PFSK-1 (cell line): ENCODE measurements at regions not wholly inside any gene's neighbourhood (a gene's known extent, or its start where the extent isn't known, plus 50 kb on each side); places are given as distances from the start of the nearest gene placed in this dataset.

Source experiments
- FOXP2 ChIP-seq: optimal IDR thresholded peaks from 2 replicates; pipeline ENCODE3; 2011; ENCODE audit warnings: borderline replicate concordance, control low read depth, inconsistent platforms; ENCODE audit not compliant: insufficient read depth; ENCODE audit errors: extremely low read length, extremely low read depth
- POLR2AphosphoS5 ChIP-seq: IDR thresholded peaks from 2 replicates; pipeline ENCODE4 v1.6.1; 2012; ENCODE audit warnings: low read depth, mild to moderate bottlenecking, control low read depth, low read length, moderate library complexity
- REST ChIP-seq, 2 experiments: IDR thresholded peaks; 2 replicates each; pipeline versions ENCODE4 v1.6.1 to v1.8.0; 2011 to 2012; ENCODE audit warnings: low read depth in 2 of 2, low read length in 2 of 2, control low read depth in 1 of 2, inconsistent platforms in 1 of 2, mild to moderate bottlenecking in 1 of 2, moderate library complexity in 1 of 2; ENCODE audit not compliant: insufficient read depth in 1 of 2
- SIN3A ChIP-seq: IDR thresholded peaks from 2 replicates; pipeline ENCODE4 v1.6.1; 2012; ENCODE audit warnings: mild to moderate bottlenecking, low read length, moderate library complexity, borderline replicate concordance; ENCODE audit not compliant: insufficient read depth
- TAF1 ChIP-seq: IDR thresholded peaks from 2 replicates; pipeline ENCODE4 v1.6.1; 2012; ENCODE audit warnings: low read length, control low read depth, borderline replicate concordance; ENCODE audit not compliant: insufficient read depth

- TF ChIP-seq REST (IDR thresholded peaks at IDR 0.05; ENCODE audit: insufficient read depth in 1 of 2, low read depth in 2 of 2, low read length in 2 of 2), result no peak
- no peak for TF ChIP-seq TAF1
- TF ChIP-seq FOXP2, result no peak
- no peak for TF ChIP-seq POLR2AphosphoS5
Measured at GRCh38 chr14:76936483-76936882, 92.0 kb downstream of the IRF2BPL start.

- TF ChIP-seq SIN3A (no peak), TAF1 (no peak), POLR2AphosphoS5 (no peak), FOXP2 (no peak), REST (IDR thresholded peaks at IDR 0.05; ENCODE audit: insufficient read depth in 1 of 2, low read depth in 2 of 2, low read length in 2 of 2) (no peak)
Measured at GRCh38 chr14:76933515-76933914, 95.0 kb downstream of the IRF2BPL start.

GRCh38 chr14:76931631-76932402, 96.7 kb downstream of the IRF2BPL start:
- no peak for TF ChIP-seq FOXP2
- no peak for TF ChIP-seq TAF1

- TF ChIP-seq TAF1 (no peak), SIN3A (no peak), REST (IDR thresholded peaks at IDR 0.05; ENCODE audit: insufficient read depth in 1 of 2, low read depth in 2 of 2, low read length in 2 of 2) (no peak), POLR2AphosphoS5 (no peak), FOXP2 (no peak)
Measured at GRCh38 chr14:76930549-76930948, 98.0 kb downstream of the IRF2BPL start.

GRCh38 chr14:76929927-76930326, 98.6 kb downstream of the IRF2BPL start:
- TF ChIP-seq TAF1 (no peak), POLR2AphosphoS5 (no peak), SIN3A (no peak), REST (IDR thresholded peaks at IDR 0.05; ENCODE audit: insufficient read depth in 1 of 2, low read depth in 2 of 2, low read length in 2 of 2) (no peak), FOXP2 (no peak)
